Thyroid gland (tissue), 4 donors: ENCODE measurements at regions not wholly inside any gene's neighbourhood (a gene's known extent, or its start where the extent isn't known, plus 50 kb on each side); places are given as distances from the start of the nearest gene placed in this dataset.

ENCODE experiments used
- CTCF ChIP-seq, 6 experiments: fragments of 200-600 bp in 3 of 6; fragments of 450-650 bp in 3 of 6; sonication (generic) in 3 of 6; IDR thresholded peaks; one replicate each; pipeline ENCODE4 v1.5.1; 2016 to 2019; ENCODE audit warnings: antibody characterized with exemption in 6 of 6, mild to moderate bottlenecking in 2 of 6, inconsistent platforms in 1 of 6, moderate library complexity in 1 of 6
- POLR2A ChIP-seq, 2 donors: fragments of 450-650 bp; IDR thresholded peaks; one replicate each; pipeline ENCODE4 v1.6.1; 2017; ENCODE audit warnings: antibody characterized with exemption in 2 of 2, mild to moderate bottlenecking in 2 of 2, moderate library complexity in 1 of 2

GRCh38 chr1:14233510-14233909, 365.0 kb upstream of the KAZN start:
- TF ChIP-seq CTCF (IDR thresholded peaks at IDR 0.05) = no peak
- no peak for TF ChIP-seq POLR2A (IDR thresholded peaks at IDR 0.05)
